ENCODE measurements at regions not wholly inside any gene's neighbourhood (a gene's known extent, or its start where the extent isn't known, plus 50 kb on each side); places are given as distances from the start of the nearest gene placed in this dataset.

DNA sequence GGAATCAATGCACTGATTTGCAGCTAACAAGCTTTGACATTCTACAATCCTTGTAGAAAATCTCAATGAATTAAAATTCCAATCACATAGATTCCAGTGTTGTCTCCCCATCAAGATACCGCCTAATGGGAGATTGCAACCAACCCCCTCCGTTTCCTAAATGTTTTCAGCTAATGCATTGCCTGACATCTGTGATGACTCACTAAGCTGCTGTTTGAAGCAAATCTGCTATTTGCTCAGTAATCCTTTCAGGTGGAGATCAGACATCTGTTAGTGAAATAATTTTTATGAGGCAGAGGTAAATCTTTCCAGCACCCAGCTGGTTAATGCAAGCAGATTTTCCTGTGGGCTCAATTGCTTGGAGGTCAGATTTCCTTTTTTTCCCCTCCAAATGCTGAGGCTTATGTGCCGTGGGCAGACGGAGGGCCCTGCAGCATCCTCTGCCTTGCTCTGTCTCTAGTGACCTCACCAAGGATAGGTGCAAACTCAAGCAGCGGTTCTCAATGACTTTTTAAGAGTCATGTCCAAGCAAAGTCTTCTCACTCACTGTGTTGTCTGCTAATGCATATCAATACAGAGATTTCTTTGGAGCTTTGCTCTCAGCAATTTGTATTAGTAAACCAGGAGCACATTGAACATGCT, 91.1 kb upstream of the RAB3GAP2 start:
- Histone ChIP-seq H3K36me3 (ENCODE audit: insufficient read depth, low read length) (no peaks in the 10 kb centered on the region), H3K9ac (ENCODE audit: low read depth, low read length) (no peak overlapping the region), H3K4me1 (ENCODE audit: insufficient read depth, low read length) (peaks cover 16% of the 10 kb centered on the region), H3K9me3 (ENCODE audit: control insufficient read depth, insufficient read depth, low read length) (no peaks in the 10 kb centered on the region)

DNA sequence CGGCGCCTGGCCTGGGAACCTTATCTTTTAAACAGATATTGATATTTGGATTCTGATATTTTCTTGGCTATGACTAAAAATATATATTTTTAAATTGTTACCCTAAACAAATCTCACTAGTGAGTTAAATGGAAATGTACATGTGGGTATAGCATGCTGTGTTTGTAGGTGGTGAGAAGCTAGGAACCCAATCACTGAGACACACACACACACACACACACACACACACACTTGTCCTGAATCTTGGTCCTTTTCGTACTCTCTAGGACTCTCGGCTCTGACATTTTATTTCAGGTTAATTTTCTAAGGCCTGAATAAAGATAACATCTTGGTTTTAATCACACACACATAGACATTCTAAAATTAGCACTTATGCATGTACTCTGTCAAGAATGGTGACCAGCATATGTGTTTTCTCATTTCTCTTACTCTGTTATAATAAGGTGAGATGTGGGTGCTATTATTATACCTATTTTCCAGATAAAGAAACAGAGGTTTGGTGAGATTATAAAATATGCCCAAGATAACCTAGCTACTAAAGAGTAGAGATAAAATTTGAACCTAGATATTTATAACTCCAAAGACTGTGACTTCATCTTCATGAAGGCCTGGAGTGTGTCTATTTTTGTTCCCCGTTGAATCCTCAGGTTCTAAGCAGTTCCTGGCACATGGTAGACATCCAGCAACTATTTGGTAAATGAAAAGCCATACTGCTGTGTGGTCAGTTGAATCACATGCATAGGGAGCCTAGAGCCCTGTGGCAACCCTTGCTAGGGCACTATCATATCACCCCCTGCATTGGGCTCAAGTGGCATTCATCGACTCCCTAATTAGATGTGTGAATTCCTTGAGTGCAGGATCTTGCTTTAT, 85.0 kb upstream of the RAB3GAP2 start:
- Histone ChIP-seq H3K9me3 (ENCODE audit: control insufficient read depth, insufficient read depth, low read length) (no peaks in the 10 kb centered on the region), H3K9ac (ENCODE audit: low read depth, low read length) (no peak overlapping the region), H3K4me1 (ENCODE audit: insufficient read depth, low read length) (no peaks in the 10 kb centered on the region; the same call in 1 of the 2 replicates), H3K36me3 (ENCODE audit: insufficient read depth, low read length) (no peaks in the 10 kb centered on the region)

DNA sequence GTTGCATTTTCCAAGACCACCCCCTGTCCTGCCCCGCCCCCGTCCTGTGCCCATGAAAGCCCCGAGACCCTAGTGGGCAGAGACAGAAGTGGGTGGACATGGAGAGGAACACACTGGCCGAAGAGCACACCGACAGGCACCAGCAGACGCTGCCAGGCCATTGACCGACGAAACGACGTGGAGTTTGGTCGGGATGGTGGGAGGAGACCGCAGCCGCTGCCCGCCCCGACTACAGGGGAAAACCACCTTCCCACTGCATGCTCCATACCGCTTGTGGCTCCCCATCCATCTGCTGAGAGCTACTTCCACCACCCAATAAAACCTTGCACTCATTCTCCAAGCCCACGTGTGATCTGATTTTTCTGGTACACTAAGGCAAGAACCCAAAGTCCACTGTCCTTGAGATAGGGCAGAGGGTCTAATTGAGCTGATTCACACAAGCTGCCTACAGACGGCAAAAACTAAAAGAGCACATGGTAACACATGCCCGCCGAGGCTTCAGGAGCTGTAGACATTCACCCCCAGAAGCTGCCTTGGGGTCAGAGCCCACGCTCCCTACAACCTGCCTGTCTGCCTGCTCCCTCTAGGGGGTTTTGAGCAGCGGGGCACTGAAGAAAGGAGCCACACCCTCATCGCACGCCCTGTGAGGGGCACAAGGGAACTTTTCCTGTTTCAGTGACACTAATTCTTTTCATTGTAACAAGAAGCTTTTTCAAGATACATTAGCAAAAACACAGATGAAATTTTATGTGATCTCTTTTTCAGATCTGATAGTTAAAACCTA, 81.2 kb upstream of the RAB3GAP2 start:
- Histone ChIP-seq H3K4me1 (ENCODE audit: insufficient read depth, low read length) (no peaks in the 10 kb centered on the region; the same call in 1 of the 2 replicates), H3K9me3 (ENCODE audit: control insufficient read depth, insufficient read depth, low read length) (no peaks in the 10 kb centered on the region), H3K36me3 (ENCODE audit: insufficient read depth, low read length) (no peaks in the 10 kb centered on the region), H3K9ac (ENCODE audit: low read depth, low read length) (no peak overlapping the region)

DNA sequence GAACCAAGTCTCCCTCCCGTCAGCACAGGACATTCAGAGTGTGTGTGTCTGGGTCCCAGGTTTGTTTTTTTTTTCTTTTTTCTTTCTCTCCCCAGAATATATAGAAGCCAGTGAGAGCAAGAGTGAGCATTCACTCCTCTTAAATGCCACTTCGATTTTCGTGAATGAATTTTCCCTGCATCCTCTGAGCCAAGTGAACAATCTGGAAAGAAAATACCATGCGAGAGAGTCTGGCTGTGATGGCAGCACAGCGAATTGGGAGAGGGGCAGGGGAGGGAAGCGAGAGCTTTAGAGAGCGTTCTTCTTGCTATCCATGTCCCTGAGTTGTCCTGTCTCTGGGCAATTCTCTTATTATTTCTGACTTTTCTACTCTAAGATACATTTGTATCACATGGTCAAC, 76.0 kb upstream of the RAB3GAP2 start:
- Histone ChIP-seq H3K9me3 (ENCODE audit: control insufficient read depth, insufficient read depth, low read length) (no peaks in the 10 kb centered on the region), H3K4me1 (ENCODE audit: insufficient read depth, low read length) (no peaks in the 10 kb centered on the region; the same call in 1 of the 2 replicates), H3K36me3 (ENCODE audit: insufficient read depth, low read length) (no peaks in the 10 kb centered on the region), H3K9ac (ENCODE audit: low read depth, low read length) (no peak overlapping the region)

GRCh38 chr1:220347654-220348175, 75.5 kb upstream of the RAB3GAP2 start:
- H3K9ac ChIP-seq (ENCODE audit: low read depth, low read length) = no peak overlapping the region

DNA sequence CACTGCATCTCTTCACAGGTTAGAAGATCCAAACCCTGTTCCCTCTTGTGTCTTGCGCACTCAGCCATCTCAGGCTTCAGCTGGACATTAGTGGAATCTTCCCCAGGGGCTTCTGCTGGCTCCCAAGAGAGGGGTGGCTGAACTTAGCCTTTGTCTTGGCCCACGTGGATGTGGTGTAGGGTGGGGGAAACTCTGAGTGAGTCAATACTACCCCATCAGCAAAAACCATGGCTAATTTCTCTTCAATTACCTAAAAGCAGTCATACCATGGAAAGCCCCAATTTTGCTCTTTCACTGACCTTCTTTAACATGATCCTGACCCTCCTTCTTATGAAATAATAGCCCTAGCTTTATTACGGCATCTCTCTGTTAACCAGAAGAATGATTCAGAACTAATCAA, 72.5 kb upstream of the RAB3GAP2 start:
- no peak overlapping the region for H3K9ac ChIP-seq (ENCODE audit: low read depth, low read length)

More at GRCh38 chr1:220347654-220348175, 75.5 kb upstream of the RAB3GAP2 start:
- Histone ChIP-seq H3K9me3 (ENCODE audit: control insufficient read depth, insufficient read depth, low read length) (no peaks in the 10 kb centered on the region), H3K4me1 (ENCODE audit: insufficient read depth, low read length) (no peaks in the 10 kb centered on the region), H3K36me3 (ENCODE audit: insufficient read depth, low read length) (no peaks in the 10 kb centered on the region)

GRCh38 chr1:220342853-220343252, 70.6 kb upstream of the RAB3GAP2 start:
- peaks cover 14% of the 10 kb centered on the region for H3K4me1 ChIP-seq (ENCODE audit: insufficient read depth, low read length)
- no peaks in the 10 kb centered on the region for H3K36me3 ChIP-seq (ENCODE audit: insufficient read depth, low read length)
- no peak overlapping the region for H3K9ac ChIP-seq (ENCODE audit: low read depth, low read length)
- H3K9me3 ChIP-seq (ENCODE audit: control insufficient read depth, insufficient read depth, low read length) = no peaks in the 10 kb centered on the region

More for the DNA sequence above, 72.5 kb upstream of the RAB3GAP2 start:
- Histone ChIP-seq H3K36me3 (ENCODE audit: insufficient read depth, low read length) (no peaks in the 10 kb centered on the region), H3K4me1 (ENCODE audit: insufficient read depth, low read length) (0 out of 2 replicates have a peak, but pooled peaks cover 5% of the 10 kb centered on the region), H3K9me3 (ENCODE audit: control insufficient read depth, insufficient read depth, low read length) (no peaks in the 10 kb centered on the region)

GRCh38 chr1:220341126-220341525, 68.9 kb upstream of the RAB3GAP2 start:
- Histone ChIP-seq H3K4me1 (ENCODE audit: insufficient read depth, low read length) (peaks cover 29% of the 10 kb centered on the region), H3K36me3 (ENCODE audit: insufficient read depth, low read length) (no peaks in the 10 kb centered on the region), H3K9me3 (ENCODE audit: control insufficient read depth, insufficient read depth, low read length) (no peaks in the 10 kb centered on the region), H3K9ac (ENCODE audit: low read depth, low read length) (no peak overlapping the region)

DNA sequence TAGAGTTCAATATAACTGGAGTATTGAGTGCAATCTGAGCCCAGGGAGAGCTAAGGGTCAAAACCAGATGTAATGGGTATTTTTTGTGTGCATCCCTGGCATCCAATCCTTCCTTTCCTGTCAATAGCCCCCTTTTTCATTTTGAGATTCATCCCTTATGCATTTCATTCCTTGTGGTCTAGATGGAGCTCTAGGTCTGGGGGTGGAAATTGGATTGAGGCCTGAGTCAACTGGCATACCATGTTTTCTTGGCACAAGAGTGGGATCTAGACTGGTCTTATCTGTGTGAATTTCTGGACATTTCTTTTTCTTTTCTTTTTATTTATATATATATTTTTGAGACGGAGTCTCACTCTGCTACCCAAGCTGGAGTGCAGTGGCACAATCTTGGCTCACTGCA, 67.3 kb upstream of the RAB3GAP2 start:
- H3K9me3 ChIP-seq (ENCODE audit: control insufficient read depth, insufficient read depth, low read length) = no peaks in the 10 kb centered on the region
- H3K9ac ChIP-seq (ENCODE audit: low read depth, low read length) = peak overlapping the region; percentile 13; the same call in 1 of the 2 replicates
- H3K36me3 ChIP-seq (ENCODE audit: insufficient read depth, low read length) = no peaks in the 10 kb centered on the region
- peaks cover 29% of the 10 kb centered on the region for H3K4me1 ChIP-seq (ENCODE audit: insufficient read depth, low read length)

- peaks cover 29% of the 10 kb centered on the region for H3K4me1 ChIP-seq (ENCODE audit: insufficient read depth, low read length)
- H3K9ac ChIP-seq (ENCODE audit: low read depth, low read length) = no peak overlapping the region; the same call in 1 of the 2 replicates
- H3K36me3 ChIP-seq (ENCODE audit: insufficient read depth, low read length) = no peaks in the 10 kb centered on the region
- H3K9me3 ChIP-seq (ENCODE audit: control insufficient read depth, insufficient read depth, low read length) = no peaks in the 10 kb centered on the region
Measured at GRCh38 chr1:220338759-220339158, 66.5 kb upstream of the RAB3GAP2 start.

- H3K4me1 ChIP-seq (ENCODE audit: insufficient read depth, low read length) = peaks cover 29% of the 10 kb centered on the region
- H3K9me3 ChIP-seq (ENCODE audit: control insufficient read depth, insufficient read depth, low read length) = no peaks in the 10 kb centered on the region
- no peak overlapping the region for H3K9ac ChIP-seq (ENCODE audit: low read depth, low read length)
- no peaks in the 10 kb centered on the region for H3K36me3 ChIP-seq (ENCODE audit: insufficient read depth, low read length)
Measured at GRCh38 chr1:220336391-220337031, 64.3 kb upstream of the RAB3GAP2 start.

GRCh38 chr1:220335668-220336067, 63.4 kb upstream of the RAB3GAP2 start:
- peaks cover 29% of the 10 kb centered on the region for H3K4me1 ChIP-seq (ENCODE audit: insufficient read depth, low read length)
- no peaks in the 10 kb centered on the region for H3K9me3 ChIP-seq (ENCODE audit: control insufficient read depth, insufficient read depth, low read length)
- H3K36me3 ChIP-seq (ENCODE audit: insufficient read depth, low read length) = no peaks in the 10 kb centered on the region
- no peak overlapping the region for H3K9ac ChIP-seq (ENCODE audit: low read depth, low read length)

DNA sequence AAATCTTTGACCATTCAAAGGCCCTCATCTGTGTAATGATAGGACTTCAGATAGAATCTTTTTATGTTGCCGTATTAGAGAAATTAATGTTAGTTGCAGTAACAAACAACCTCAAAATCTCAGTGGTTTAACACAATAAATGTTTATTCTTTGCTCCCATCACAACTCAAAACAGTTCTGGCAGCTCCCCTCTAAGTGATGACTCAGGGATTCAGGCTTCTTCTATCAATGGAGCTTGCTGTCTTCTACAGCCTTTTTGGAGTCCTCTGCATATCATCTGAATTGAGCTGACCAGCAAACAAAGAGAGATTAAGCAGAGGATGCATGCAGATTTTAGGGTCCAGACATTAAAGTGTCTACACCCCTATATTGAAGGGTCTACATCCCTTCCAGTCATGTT, 59.1 kb upstream of the RAB3GAP2 start:
- Histone ChIP-seq H3K36me3 (ENCODE audit: insufficient read depth, low read length) (no peaks in the 10 kb centered on the region), H3K4me1 (ENCODE audit: insufficient read depth, low read length) (peaks cover 1% of the 10 kb centered on the region; the same call in 1 of the 2 replicates), H3K9ac (ENCODE audit: low read depth, low read length) (no peak overlapping the region)

DNA sequence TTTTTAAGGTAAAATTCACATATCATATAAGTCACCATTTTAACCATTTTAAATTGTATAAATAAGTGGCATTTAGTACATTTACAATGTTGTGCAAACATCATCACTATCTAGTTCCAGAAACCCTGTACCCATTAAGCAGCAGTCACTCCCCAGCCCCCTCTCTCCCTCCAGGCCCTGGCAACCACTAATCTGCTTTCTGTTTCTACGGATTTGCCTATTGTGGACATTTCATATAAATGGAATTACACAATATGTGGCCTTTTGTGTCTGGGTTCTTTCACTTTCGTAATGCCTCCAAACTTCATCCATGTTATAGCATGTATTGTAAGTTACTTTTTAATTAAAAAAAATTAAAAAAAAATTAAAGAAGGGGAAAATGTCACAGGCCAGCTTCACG, 58.0 kb upstream of the RAB3GAP2 start:
- no peak overlapping the region for H3K9ac ChIP-seq (ENCODE audit: low read depth, low read length)
- H3K36me3 ChIP-seq (ENCODE audit: insufficient read depth, low read length) = no peaks in the 10 kb centered on the region
- no peaks in the 10 kb centered on the region; the same call in 1 of the 2 replicates for H3K4me1 ChIP-seq (ENCODE audit: insufficient read depth, low read length)
- H3K9me3 ChIP-seq (ENCODE audit: control insufficient read depth, insufficient read depth, low read length) = no peaks in the 10 kb centered on the region

More for the DNA sequence above, 59.1 kb upstream of the RAB3GAP2 start:
- H3K9me3 ChIP-seq (ENCODE audit: control insufficient read depth, insufficient read depth, low read length) = no peaks in the 10 kb centered on the region
